UCSD-AML1 (cell line): ENCODE measurements at regions not wholly inside any gene's neighbourhood (a gene's known extent, or its start where the extent isn't known, plus 50 kb on each side); places are given as distances from the start of the nearest gene placed in this dataset.

Source experiments
- DNase-seq: peaks from one replicate; lab custom pipeline; 2025; ENCODE audit not compliant: unreplicated experiment; lab: John Stamatoyannopoulos, UW

- DNase-seq: no peak
Observed at GRCh38 chr19:30648866-30649862, 277.0 kb downstream of the ZNF536 start.

- DNase-seq: no peak
Observed at GRCh38 chr19:30647891-30648720, 275.9 kb downstream of the ZNF536 start.

GRCh38 chr19:30646806-30647205 lies 274.6 kb downstream of the ZNF536 start:
- no peak for DNase-seq

- no peak for DNase-seq
Observed at GRCh38 chr19:30645946-30646577, 273.9 kb downstream of the ZNF536 start.

- no peak for DNase-seq
Observed at GRCh38 chr19:30640252-30640965, 268.2 kb downstream of the ZNF536 start.

GRCh38 chr19:30638889-30639288 lies 266.7 kb downstream of the ZNF536 start:
- no peak for DNase-seq

- DNase-seq: no peak
Observed at GRCh38 chr19:30637926-30638325, 265.7 kb downstream of the ZNF536 start.

- DNase-seq: no peak
Observed at GRCh38 chr19:30634996-30635975, 263.1 kb downstream of the ZNF536 start.

GRCh38 chr19:30634131-30634830 lies 262.1 kb downstream of the ZNF536 start:
- no peak for DNase-seq

GRCh38 chr19:30631033-30631370 lies 258.8 kb downstream of the ZNF536 start:
- DNase-seq: no peak

GRCh38 chr19:30630289-30631032 lies 258.3 kb downstream of the ZNF536 start:
- DNase-seq: no peak

- DNase-seq: no peak
Observed at GRCh38 chr19:30629086-30629485, 256.9 kb downstream of the ZNF536 start.

- DNase-seq: no peak
Observed at GRCh38 chr19:30626626-30626966, 254.4 kb downstream of the ZNF536 start.

GRCh38 chr19:30625947-30626625 lies 253.9 kb downstream of the ZNF536 start:
- no peak for DNase-seq

GRCh38 chr19:30622276-30622675 lies 250.1 kb downstream of the ZNF536 start:
- DNase-seq: no peak

GRCh38 chr19:30621326-30621920 lies 249.2 kb downstream of the ZNF536 start:
- no peak for DNase-seq

- DNase-seq: no peak
Observed at GRCh38 chr19:30620354-30620753, 248.2 kb downstream of the ZNF536 start.
